ENCODE measurements at regions not wholly inside any gene's neighbourhood (a gene's known extent, or its start where the extent isn't known, plus 50 kb on each side); places are given as distances from the start of the nearest gene placed in this dataset.

GRCh38 chrX:45363596-45363995 lies 162.9 kb upstream of the DIPK2B start:
- no peak overlapping the region for H3K56ac ChIP-seq (ENCODE audit: insufficient read length, low read depth, low read length)
- no peak overlapping the region for H3K23ac ChIP-seq (ENCODE audit: insufficient read length, low read depth, low read length)
- H3K4me1 Mint-ChIP-seq: no peaks in the 10 kb centered on the region
- TF ChIP-seq, protein P1, sequence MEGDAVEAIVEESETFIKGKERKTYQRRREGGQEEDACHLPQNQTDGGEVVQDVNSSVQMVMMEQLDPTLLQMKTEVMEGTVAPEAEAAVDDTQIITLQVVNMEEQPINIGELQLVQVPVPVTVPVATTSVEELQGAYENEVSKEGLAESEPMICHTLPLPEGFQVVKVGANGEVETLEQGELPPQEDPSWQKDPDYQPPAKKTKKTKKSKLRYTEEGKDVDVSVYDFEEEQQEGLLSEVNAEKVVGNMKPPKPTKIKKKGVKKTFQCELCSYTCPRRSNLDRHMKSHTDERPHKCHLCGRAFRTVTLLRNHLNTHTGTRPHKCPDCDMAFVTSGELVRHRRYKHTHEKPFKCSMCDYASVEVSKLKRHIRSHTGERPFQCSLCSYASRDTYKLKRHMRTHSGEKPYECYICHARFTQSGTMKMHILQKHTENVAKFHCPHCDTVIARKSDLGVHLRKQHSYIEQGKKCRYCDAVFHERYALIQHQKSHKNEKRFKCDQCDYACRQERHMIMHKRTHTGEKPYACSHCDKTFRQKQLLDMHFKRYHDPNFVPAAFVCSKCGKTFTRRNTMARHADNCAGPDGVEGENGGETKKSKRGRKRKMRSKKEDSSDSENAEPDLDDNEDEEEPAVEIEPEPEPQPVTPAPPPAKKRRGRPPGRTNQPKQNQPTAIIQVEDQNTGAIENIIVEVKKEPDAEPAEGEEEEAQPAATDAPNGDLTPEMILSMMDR (conservative IDR thresholded peaks at IDR 0.05): no peak
- no peak overlapping the region for H2AK5ac ChIP-seq (ENCODE audit: insufficient read length, low read length)
- H3K9ac ChIP-seq (ENCODE audit: extremely low read depth, insufficient read length, low read length): no peak overlapping the region
- H2AFZ ChIP-seq (ENCODE audit: low read length): no peak overlapping the region
- H3K9me3 ChIP-seq (ENCODE audit: control insufficient read depth, low read depth, low read length): peaks cover 17% of the 10 kb centered on the region
- H3K9me3 Mint-ChIP-seq: peaks cover 80 to 90% of the 10 kb centered on the region in 2 experiments
- H3K27ac Mint-ChIP-seq: no peak overlapping the region
- H3K79me1 ChIP-seq (ENCODE audit: insufficient read depth, low read depth, low read length, poor library complexity, severe bottlenecking): no peaks in the 10 kb centered on the region
- H3K27me3 Mint-ChIP-seq (ENCODE audit: low read depth): 0 out of 2 replicates have a peak, but pooled peaks cover 2% of the 10 kb centered on the region
- no peak overlapping the region for H4K91ac ChIP-seq (ENCODE audit: insufficient read length, low read depth, low read length)
- H3K36me3 Mint-ChIP-seq (ENCODE audit: insufficient read depth in 1 of 3, low read depth in 3 of 3): peaks cover 12 to 17% (median 15%) of the 10 kb centered on the region in 3 experiments
- WGBS (ENCODE audit: extremely low coverage, insufficient read length, low lambda C conversion rate): no CpG with 5 or more reads among the region's 4 CpGs
- H2BK120ac ChIP-seq (ENCODE audit: low read depth, low read length, poor library complexity, severe bottlenecking): no peak overlapping the region
- H4K8ac ChIP-seq (replicated peaks; ENCODE audit: insufficient read length, low read depth, low read length): no peak overlapping the region
- no peaks in the 10 kb centered on the region for H3K4me1 ChIP-seq (ENCODE audit: insufficient read depth, low read length)
- H4K20me1 ChIP-seq (ENCODE audit: control insufficient read depth, insufficient read depth, insufficient read length): no peaks in the 10 kb centered on the region
- H3K4me3 Mint-ChIP-seq: no peak overlapping the region
- no peak overlapping the region for H2BK12ac ChIP-seq (ENCODE audit: insufficient read length, low read depth, low read length)
- H2BK15ac ChIP-seq (ENCODE audit: low read depth, low read length): no peak overlapping the region
- H2BK20ac ChIP-seq (ENCODE audit: low read depth, low read length, poor library complexity, severe bottlenecking): no peak overlapping the region
- DNase-seq: no peak
- no peak overlapping the region for H3T11ph ChIP-seq (ENCODE audit: low read length)
- no peak overlapping the region for H3K14ac ChIP-seq (ENCODE audit: insufficient read depth, low read length)
- H3K27ac ChIP-seq (ENCODE audit: insufficient read length, low read depth, low read length): no peak overlapping the region
- no peak overlapping the region for H3K4me2 ChIP-seq (ENCODE audit: insufficient read depth, insufficient read length, low read length)
- no peaks in the 10 kb centered on the region for H3K27me3 ChIP-seq (ENCODE audit: insufficient read depth, low read length)
- no peak overlapping the region for H3K4ac ChIP-seq (ENCODE audit: low read depth, low read length)
- no peak overlapping the region for H4K5ac ChIP-seq (ENCODE audit: insufficient read length, low read depth, low read length)
- no peak overlapping the region for H2BK5ac ChIP-seq (ENCODE audit: insufficient read length, low read length)
- no peaks in the 10 kb centered on the region for H3K23me2 ChIP-seq (ENCODE audit: insufficient read length, low read depth, low read length, poor library complexity, severe bottlenecking)
- H3K79me2 ChIP-seq (ENCODE audit: insufficient read depth, low read length): no peaks in the 10 kb centered on the region
- H3K18ac ChIP-seq (ENCODE audit: insufficient read length, low read depth, low read length): no peak overlapping the region
